BJ (cell line): ENCODE measurements at regions not wholly inside any gene's neighbourhood (a gene's known extent, or its start where the extent isn't known, plus 50 kb on each side); places are given as distances from the start of the nearest gene placed in this dataset.

Experiments used
- CTCF ChIA-PET: fragments of 350-600 bp; formaldehyde crosslinking; extraction: SDS; loops from one replicate; lab custom pipeline; 2021; ENCODE audit warnings: antibody characterized with exemption, inconsistent platforms; lab: Yijun Ruan, JAX
- POLR2A ChIA-PET: fragments of 300-600 bp; sonication (Branson Sonifier 250); formaldehyde crosslinking; extraction: SDS; loops from one replicate; lab custom pipeline; 2021; ENCODE audit warnings: antibody characterized with exemption; lab: Charles Lee
- DNase-seq: peaks from one replicate; pipeline ENCODE4 v3.0.0-alpha.2; 2011; ENCODE audit warnings: low read depth
- H3K27me3 ChIP-seq: 2 replicates; pipeline ENCODE4 v1.6.0; 2011; ENCODE audit warnings: low read length; ENCODE audit not compliant: control insufficient read depth, insufficient read depth
- H3K36me3 ChIP-seq: 2 replicates; pipeline ENCODE4 v1.5.1; 2011; ENCODE audit warnings: low read length; ENCODE audit not compliant: control insufficient read depth, insufficient read depth
- H3K4me3 ChIP-seq: 2 replicates; pipeline ENCODE4 v1.5.1; 2011; ENCODE audit warnings: low read depth, mild to moderate bottlenecking, control low read depth, low read length
- CTCF ChIP-seq: IDR thresholded peaks from 2 replicates; pipeline ENCODE4 v1.5.1; 2011; ENCODE audit warnings: low read depth, mild to moderate bottlenecking, control low read depth, inconsistent platforms, low read length, moderate library complexity; ENCODE audit not compliant: insufficient read depth

GRCh38 chr5:106089073-106089472, 1581.7 kb downstream of the EFNA5 start:
- ChIA-PET CTCF (no interaction called here), POLR2A (no interaction called here)
- no peak for TF ChIP-seq CTCF
- Histone ChIP-seq H3K27me3 (no peaks in the 10 kb centered on the region), H3K4me3 (no peak overlapping the region), H3K36me3 (no peaks in the 10 kb centered on the region)
- no peak for DNase-seq

GRCh38 chr5:106088462-106088861, 1582.3 kb downstream of the EFNA5 start:
- no peak for DNase-seq
- POLR2A ChIA-PET, result no interaction called here
- no peak overlapping the region for H3K4me3 ChIP-seq
- H3K36me3 ChIP-seq, result no peaks in the 10 kb centered on the region
- CTCF ChIA-PET, result no interaction called here
- H3K27me3 ChIP-seq, result no peaks in the 10 kb centered on the region
- no peak for TF ChIP-seq CTCF

GRCh38 chr5:106086352-106086751, 1584.4 kb downstream of the EFNA5 start:
- ChIA-PET CTCF (no interaction called here), POLR2A (no interaction called here)
- H3K27me3 ChIP-seq, result no peaks in the 10 kb centered on the region
- no peak overlapping the region for H3K4me3 ChIP-seq
- no peak for DNase-seq
- no peaks in the 10 kb centered on the region for H3K36me3 ChIP-seq
- no peak for TF ChIP-seq CTCF

- ChIA-PET CTCF (interaction anchor here (1.2 kb wide), 1 partner anchor 9 kb away, joined by 3 read pairs; no protein-coding TSS in a partner anchor), POLR2A (no interaction called here)
- TF ChIP-seq CTCF, result no peak
These were observed 1585.2 kb downstream of the EFNA5 start for GRCh38 chr5:106085556-106085955.

GRCh38 chr5:106085136-106085535, 1585.6 kb downstream of the EFNA5 start:
- no peak for DNase-seq
- H3K36me3 ChIP-seq, result no peaks in the 10 kb centered on the region
- no peaks in the 10 kb centered on the region for H3K27me3 ChIP-seq
- ChIA-PET POLR2A (no interaction called here), CTCF (interaction anchor here (1.2 kb wide), 1 partner anchor 9 kb away, joined by 3 read pairs; no protein-coding TSS in a partner anchor)
- TF ChIP-seq CTCF, result no peak
- no peak overlapping the region for H3K4me3 ChIP-seq

More at GRCh38 chr5:106085556-106085955, 1585.2 kb downstream of the EFNA5 start:
- Histone ChIP-seq H3K27me3 (no peaks in the 10 kb centered on the region), H3K36me3 (no peaks in the 10 kb centered on the region), H3K4me3 (no peak overlapping the region)
- DNase-seq, result no peak
